ENCODE measurements at regions not wholly inside any gene's neighbourhood (a gene's known extent, or its start where the extent isn't known, plus 50 kb on each side); places are given as distances from the start of the nearest gene placed in this dataset.

GRCh38 chr17:52686140-52686539 is 527.6 kb upstream of the CA10 start:
- BruUV-seq (replicated peaks): no TSS peak
- CTCF ChIA-PET: no interaction called here

GRCh38 chr17:52681480-52681879 is 523.0 kb upstream of the CA10 start:
- Histone ChIP-seq H3F3A (ENCODE audit: insufficient read depth, low read depth) (peaks cover 5% of the 10 kb centered on the region; the same call in 1 of the 2 replicates), H3K4me3 (no peak overlapping the region), H3K9me3 (ENCODE audit: insufficient read depth, low read depth) (peaks cover 8% of the 10 kb centered on the region), H3K27ac (no peak overlapping the region), H3K27me3 (ENCODE audit: insufficient read depth, low read depth) (no peaks in the 10 kb centered on the region), H3K36me3 (ENCODE audit: low read depth) (no peaks in the 10 kb centered on the region), H4K20me1 (ENCODE audit: insufficient read depth) (no peaks in the 10 kb centered on the region), H3K4me1 (replicated peaks; ENCODE audit: insufficient read depth) (peaks cover 13% of the 10 kb centered on the region), H3K79me2 (ENCODE audit: low read depth) (no peaks in the 10 kb centered on the region), H2AFZ (no peak overlapping the region), H3K4me2 (no peak overlapping the region), H3K9me2 (ENCODE audit: insufficient read depth) (no peaks in the 10 kb centered on the region)
- no peak for DNase-seq
- intact Hi-C loops (cut with micrococcal nuclease; ENCODE audit: unreplicated experiment): no loop called here
- BruUV-seq (replicated peaks): no TSS peak
- ChIA-PET POLR2A (ENCODE audit: unreplicated experiment) (no interaction called here), CTCF (no interaction called here)
- TF ChIP-seq CTCF (conservative IDR thresholded peaks at IDR 0.05) (no peak), EZH2 (IDR thresholded peaks at IDR 0.05; ENCODE audit: low read depth) (no peak)

More at GRCh38 chr17:52686140-52686539, 527.6 kb upstream of the CA10 start:
- no peak overlapping the region for H2AFZ ChIP-seq
- H3K36me3 ChIP-seq (ENCODE audit: low read depth): no peaks in the 10 kb centered on the region
- H3K27ac ChIP-seq: no peak overlapping the region
- H3K4me3 ChIP-seq: no peak overlapping the region
- no peak for DNase-seq
- H3K79me2 ChIP-seq (ENCODE audit: low read depth): no peaks in the 10 kb centered on the region
- no peaks in the 10 kb centered on the region for H3F3A ChIP-seq (ENCODE audit: insufficient read depth, low read depth)
- H3K4me1 ChIP-seq (replicated peaks; ENCODE audit: insufficient read depth): no peaks in the 10 kb centered on the region
- POLR2A ChIA-PET (ENCODE audit: unreplicated experiment): no interaction called here
- H4K20me1 ChIP-seq (ENCODE audit: insufficient read depth): no peaks in the 10 kb centered on the region
- intact Hi-C loops (cut with micrococcal nuclease; ENCODE audit: unreplicated experiment): no loop called here
- H3K27me3 ChIP-seq (ENCODE audit: insufficient read depth, low read depth): no peaks in the 10 kb centered on the region
- H3K9me3 ChIP-seq (ENCODE audit: insufficient read depth, low read depth): no peaks in the 10 kb centered on the region; the same call in 1 of the 2 replicates
- H3K9me2 ChIP-seq (ENCODE audit: insufficient read depth): no peaks in the 10 kb centered on the region
- TF ChIP-seq EZH2 (IDR thresholded peaks at IDR 0.05; ENCODE audit: low read depth) (no peak), CTCF (conservative IDR thresholded peaks at IDR 0.05) (no peak)
- no peak overlapping the region for H3K4me2 ChIP-seq

- no peaks in the 10 kb centered on the region for H3K27me3 ChIP-seq (ENCODE audit: insufficient read depth, low read depth)
- H3K4me2 ChIP-seq: peak overlapping the region; percentile 23; the same call in 1 of the 2 replicates
- no peaks in the 10 kb centered on the region for H4K20me1 ChIP-seq (ENCODE audit: insufficient read depth)
- H2AFZ ChIP-seq: no peak overlapping the region
- no peaks in the 10 kb centered on the region for H3K36me3 ChIP-seq (ENCODE audit: low read depth)
- DNase-seq: peak; percentile 1 to 94
- H3K9me2 ChIP-seq (ENCODE audit: insufficient read depth): no peaks in the 10 kb centered on the region
- BruUV-seq (replicated peaks): no TSS peak
- POLR2A ChIA-PET (ENCODE audit: unreplicated experiment): no interaction called here
- no peaks in the 10 kb centered on the region for H3K79me2 ChIP-seq (ENCODE audit: low read depth)
- peaks cover 13% of the 10 kb centered on the region for H3K4me1 ChIP-seq (replicated peaks; ENCODE audit: insufficient read depth)
- TF ChIP-seq CTCF (conservative IDR thresholded peaks at IDR 0.05): no peak
- TF ChIP-seq EZH2 (IDR thresholded peaks at IDR 0.05; ENCODE audit: low read depth): no peak
- no peak overlapping the region for H3K4me3 ChIP-seq
- intact Hi-C loops (cut with micrococcal nuclease; ENCODE audit: unreplicated experiment): no loop called here
- peaks cover 8% of the 10 kb centered on the region for H3K9me3 ChIP-seq (ENCODE audit: insufficient read depth, low read depth)
- peaks cover 5% of the 10 kb centered on the region; the same call in 1 of the 2 replicates for H3F3A ChIP-seq (ENCODE audit: insufficient read depth, low read depth)
- CTCF ChIA-PET: no interaction called here
- H3K27ac ChIP-seq: peak overlapping the region; percentile 73
Observed at GRCh38 chr17:52678211-52678610, 519.7 kb upstream of the CA10 start.
